ENCODE measurements at regions not wholly inside any gene's neighbourhood (a gene's known extent, or its start where the extent isn't known, plus 50 kb on each side); places are given as distances from the start of the nearest gene placed in this dataset.

DNA sequence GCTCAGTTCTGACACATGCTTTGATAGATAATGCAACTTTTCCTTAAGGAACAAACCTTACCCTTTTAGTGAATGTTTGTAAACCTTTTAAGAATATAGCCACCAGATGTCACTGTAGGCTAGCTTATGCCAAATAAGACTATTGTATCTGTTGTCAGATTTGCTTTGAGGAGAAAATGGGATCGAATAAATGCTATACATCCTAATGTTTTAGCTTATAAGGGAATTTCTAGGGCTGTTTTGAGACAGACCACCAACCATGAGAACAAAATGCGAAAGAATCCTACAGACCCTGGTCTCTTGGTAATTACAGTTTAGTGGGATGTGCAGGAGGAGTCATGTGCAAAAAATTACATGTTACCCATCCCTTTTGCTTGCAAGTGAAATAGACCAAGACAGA is 127.6 kb upstream of the NMUR2 start (continued):
- TF ChIP-seq, protein P1, sequence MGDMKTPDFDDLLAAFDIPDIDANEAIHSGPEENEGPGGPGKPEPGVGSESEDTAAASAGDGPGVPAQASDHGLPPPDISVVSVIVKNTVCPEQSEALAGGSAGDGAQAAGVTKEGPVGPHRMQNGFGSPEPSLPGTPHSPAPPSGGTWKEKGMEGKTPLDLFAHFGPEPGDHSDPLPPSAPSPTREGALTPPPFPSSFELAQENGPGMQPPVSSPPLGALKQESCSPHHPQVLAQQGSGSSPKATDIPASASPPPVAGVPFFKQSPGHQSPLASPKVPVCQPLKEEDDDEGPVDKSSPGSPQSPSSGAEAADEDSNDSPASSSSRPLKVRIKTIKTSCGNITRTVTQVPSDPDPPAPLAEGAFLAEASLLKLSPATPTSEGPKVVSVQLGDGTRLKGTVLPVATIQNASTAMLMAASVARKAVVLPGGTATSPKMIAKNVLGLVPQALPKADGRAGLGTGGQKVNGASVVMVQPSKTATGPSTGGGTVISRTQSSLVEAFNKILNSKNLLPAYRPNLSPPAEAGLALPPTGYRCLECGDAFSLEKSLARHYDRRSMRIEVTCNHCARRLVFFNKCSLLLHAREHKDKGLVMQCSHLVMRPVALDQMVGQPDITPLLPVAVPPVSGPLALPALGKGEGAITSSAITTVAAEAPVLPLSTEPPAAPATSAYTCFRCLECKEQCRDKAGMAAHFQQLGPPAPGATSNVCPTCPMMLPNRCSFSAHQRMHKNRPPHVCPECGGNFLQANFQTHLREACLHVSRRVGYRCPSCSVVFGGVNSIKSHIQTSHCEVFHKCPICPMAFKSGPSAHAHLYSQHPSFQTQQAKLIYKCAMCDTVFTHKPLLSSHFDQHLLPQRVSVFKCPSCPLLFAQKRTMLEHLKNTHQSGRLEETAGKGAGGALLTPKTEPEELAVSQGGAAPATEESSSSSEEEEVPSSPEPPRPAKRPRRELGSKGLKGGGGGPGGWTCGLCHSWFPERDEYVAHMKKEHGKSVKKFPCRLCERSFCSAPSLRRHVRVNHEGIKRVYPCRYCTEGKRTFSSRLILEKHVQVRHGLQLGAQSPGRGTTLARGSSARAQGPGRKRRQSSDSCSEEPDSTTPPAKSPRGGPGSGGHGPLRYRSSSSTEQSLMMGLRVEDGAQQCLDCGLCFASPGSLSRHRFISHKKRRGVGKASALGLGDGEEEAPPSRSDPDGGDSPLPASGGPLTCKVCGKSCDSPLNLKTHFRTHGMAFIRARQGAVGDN (CRISPR knock-in tag; IDR thresholded peaks at IDR 0.05), result no peak
- no peak for TF ChIP-seq ZBTB7A (CRISPR knock-in tag; IDR thresholded peaks at IDR 0.05)
- TF ChIP-seq ZKSCAN8 (CRISPR knock-in tag; IDR thresholded peaks at IDR 0.05; ENCODE audit: borderline replicate concordance), result no peak
- no peak for TF ChIP-seq ZNF235 (CRISPR knock-in tag; IDR thresholded peaks at IDR 0.05; ENCODE audit: borderline replicate concordance)
- no peak for TF ChIP-seq JUNB (CRISPR knock-in tag; IDR thresholded peaks at IDR 0.05; ENCODE audit: borderline replicate concordance)
- no peak for TF ChIP-seq CC2D1A (CRISPR knock-in tag; IDR thresholded peaks at IDR 0.05)

DNA sequence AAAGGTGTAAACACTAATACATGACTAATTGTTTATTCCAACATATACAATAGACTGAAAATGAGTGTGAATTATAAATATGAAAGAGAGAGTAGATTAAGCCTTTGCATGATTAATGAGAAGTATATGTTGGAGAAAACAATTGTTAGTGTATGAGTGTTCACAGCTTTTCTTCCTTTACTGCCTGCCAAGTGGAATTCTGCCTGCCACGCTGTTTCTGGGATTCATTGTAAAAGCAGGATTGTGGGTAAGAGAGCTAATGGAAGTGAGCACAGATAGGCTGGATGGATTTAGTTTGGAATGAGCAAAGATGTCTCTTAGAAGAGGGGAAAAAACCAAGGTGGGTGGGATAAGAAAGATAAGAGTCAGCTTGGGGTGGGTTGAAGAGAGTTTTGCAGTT is 129.6 kb upstream of the NMUR2 start:
- ChIA-PET POLR2A (no interaction called here), CTCF (ENCODE audit: low intra/inter-chr PET ratio, low total read pairs) (interaction anchor here (2.8 kb wide), 1 partner anchor 1430 kb away, joined by 29 read pairs; no protein-coding TSS in a partner anchor)
- Histone ChIP-seq H3K4me3 (replicated peaks in 1 of 3; ENCODE audit: insufficient read depth in 1 of 3, low read depth in 2 of 3, low read length in 3 of 3) (no peak overlapping the region), H3K27ac (ENCODE audit: extremely low read length, insufficient read depth, low read length) (no peak overlapping the region), H2AFZ (ENCODE audit: low read length) (no peak overlapping the region), H3K27me3 (ENCODE audit: control insufficient read depth in 1 of 2, insufficient read depth in 2 of 2, low read length in 2 of 2) (no peaks in the 10 kb centered on the region; a peak in 1 of 5 replicates), H3K36me3 (replicated peaks in 1 of 2; ENCODE audit: control insufficient read depth in 1 of 2, insufficient read depth in 2 of 2, low read length in 2 of 2) (no peaks in the 10 kb centered on the region), H3K4me1 (ENCODE audit: insufficient read depth, low read length) (no peaks in the 10 kb centered on the region), H3K9me3 (ENCODE audit: low read length) (no peaks in the 10 kb centered on the region), H3K4me2 (ENCODE audit: low read depth, low read length) (no peak overlapping the region), H3K79me2 (ENCODE audit: insufficient read depth, low read length) (no peaks in the 10 kb centered on the region), H4K20me1 (ENCODE audit: insufficient read depth, low read length) (no peaks in the 10 kb centered on the region), H3K9ac (ENCODE audit: insufficient read depth, low read depth, low read length) (no peak overlapping the region)
- ATAC-seq (no peak), FAIRE-seq (no peak), DNase-seq (ENCODE audit: low spot score) (no peak)
- WGBS (ENCODE audit: low lambda C conversion rate), result 4% methylated on average over 1 of the region's 1 CpG
- intact Hi-C loops (cut with micrococcal nuclease; ENCODE audit: unreplicated experiment), result no loop called here
- BruUV-seq (replicated peaks), result no TSS peak
- in situ Hi-C loops (cut with HindIII; ENCODE audit: extremely low pct_ligation_motif_present, low pct_unique_long_range_greater_than_20kb), result loop anchor here (5.0 to 25.0 kb wide), 2 partner anchors 1433 to 1628 kb away; no protein-coding TSS in a partner anchor
- TF ChIP-seq HOXA3 (CRISPR knock-in tag; IDR thresholded peaks at IDR 0.05) (no peak), KLF11 (CRISPR knock-in tag; IDR thresholded peaks at IDR 0.05) (no peak), PAWR (CRISPR knock-in tag; IDR thresholded peaks at IDR 0.05; ENCODE audit: borderline replicate concordance) (no peak), IKZF1 (IDR thresholded peaks at IDR 0.05) (no peak), ZNF282 (IDR thresholded peaks at IDR 0.05; ENCODE audit: partially characterized antibody) (no peak), KLF9 (CRISPR knock-in tag; IDR thresholded peaks at IDR 0.05; ENCODE audit: low read depth) (no peak), AHR (CRISPR knock-in tag; IDR thresholded peaks at IDR 0.05) (no peak), TBP (CRISPR knock-in tag; IDR thresholded peaks at IDR 0.05) (no peak), SPEN (CRISPR knock-in tag; IDR thresholded peaks at IDR 0.05; ENCODE audit: low read depth) (no peak)
- TF ChIP-seq, protein P2, sequence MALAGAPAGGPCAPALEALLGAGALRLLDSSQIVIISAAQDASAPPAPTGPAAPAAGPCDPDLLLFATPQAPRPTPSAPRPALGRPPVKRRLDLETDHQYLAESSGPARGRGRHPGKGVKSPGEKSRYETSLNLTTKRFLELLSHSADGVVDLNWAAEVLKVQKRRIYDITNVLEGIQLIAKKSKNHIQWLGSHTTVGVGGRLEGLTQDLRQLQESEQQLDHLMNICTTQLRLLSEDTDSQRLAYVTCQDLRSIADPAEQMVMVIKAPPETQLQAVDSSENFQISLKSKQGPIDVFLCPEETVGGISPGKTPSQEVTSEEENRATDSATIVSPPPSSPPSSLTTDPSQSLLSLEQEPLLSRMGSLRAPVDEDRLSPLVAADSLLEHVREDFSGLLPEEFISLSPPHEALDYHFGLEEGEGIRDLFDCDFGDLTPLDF (CRISPR knock-in tag; IDR thresholded peaks at IDR 0.05), result no peak
- TF ChIP-seq, protein P3, sequence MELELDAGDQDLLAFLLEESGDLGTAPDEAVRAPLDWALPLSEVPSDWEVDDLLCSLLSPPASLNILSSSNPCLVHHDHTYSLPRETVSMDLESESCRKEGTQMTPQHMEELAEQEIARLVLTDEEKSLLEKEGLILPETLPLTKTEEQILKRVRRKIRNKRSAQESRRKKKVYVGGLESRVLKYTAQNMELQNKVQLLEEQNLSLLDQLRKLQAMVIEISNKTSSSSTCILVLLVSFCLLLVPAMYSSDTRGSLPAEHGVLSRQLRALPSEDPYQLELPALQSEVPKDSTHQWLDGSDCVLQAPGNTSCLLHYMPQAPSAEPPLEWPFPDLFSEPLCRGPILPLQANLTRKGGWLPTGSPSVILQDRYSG (CRISPR knock-in tag; IDR thresholded peaks at IDR 0.05), result no peak
- TF ChIP-seq, protein P4, sequence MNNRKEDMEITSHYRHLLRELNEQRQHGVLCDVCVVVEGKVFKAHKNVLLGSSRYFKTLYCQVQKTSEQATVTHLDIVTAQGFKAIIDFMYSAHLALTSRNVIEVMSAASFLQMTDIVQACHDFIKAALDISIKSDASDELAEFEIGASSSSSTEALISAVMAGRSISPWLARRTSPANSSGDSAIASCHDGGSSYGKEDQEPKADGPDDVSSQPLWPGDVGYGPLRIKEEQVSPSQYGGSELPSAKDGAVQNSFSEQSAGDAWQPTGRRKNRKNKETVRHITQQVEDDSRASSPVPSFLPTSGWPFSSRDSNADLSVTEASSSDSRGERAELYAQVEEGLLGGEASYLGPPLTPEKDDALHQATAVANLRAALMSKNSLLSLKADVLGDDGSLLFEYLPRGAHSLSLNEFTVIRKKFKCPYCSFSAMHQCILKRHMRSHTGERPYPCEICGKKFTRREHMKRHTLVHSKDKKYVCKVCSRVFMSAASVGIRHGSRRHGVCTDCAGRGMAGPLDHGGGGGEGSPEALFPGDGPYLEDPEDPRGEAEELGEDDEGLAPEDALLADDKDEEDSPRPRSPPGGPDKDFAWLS (CRISPR knock-in tag; IDR thresholded peaks at IDR 0.05; ENCODE audit: borderline replicate concordance), result no peak
